ENCODE measurements at regions not wholly inside any gene's neighbourhood (a gene's known extent, or its start where the extent isn't known, plus 50 kb on each side); places are given as distances from the start of the nearest gene placed in this dataset.

DNA sequence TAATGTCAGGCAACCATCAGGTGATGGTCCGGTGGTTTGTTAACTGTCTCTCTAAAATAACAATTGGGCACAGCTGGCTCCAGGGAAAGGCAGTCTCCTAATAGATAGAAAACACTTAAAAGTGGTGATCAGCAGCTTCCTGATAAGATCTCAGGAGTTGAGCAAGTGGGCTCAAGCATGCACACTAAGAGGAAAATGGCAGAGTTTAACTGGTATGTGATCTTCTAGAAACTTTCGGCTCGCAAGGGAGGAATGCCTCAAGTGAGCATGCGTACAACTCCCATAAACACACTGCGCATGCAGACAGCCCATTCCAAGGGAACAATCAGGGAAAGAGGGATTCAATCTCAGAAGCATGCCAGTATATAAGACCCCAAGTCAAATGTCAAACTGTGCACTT is 52.2 kb upstream of the VTCN1 start:
- Histone ChIP-seq H3K79me1 (ENCODE audit: low read depth in 1 of 2, low read length in 2 of 2) (no peaks in the 10 kb centered on the region), H3K4me2 (ENCODE audit: low read depth, low read length) (no peak overlapping the region), H2BK5ac (ENCODE audit: low read depth, low read length, poor library complexity, severe bottlenecking) (no peak overlapping the region), H3K27ac (ENCODE audit: insufficient read depth, low read length) (no peak overlapping the region), H4K20me1 (ENCODE audit: insufficient read depth, low read length) (no peaks in the 10 kb centered on the region), H2AFZ (replicated peaks; ENCODE audit: low read length, poor library complexity) (no peak overlapping the region), H3K9me3 (ENCODE audit: control insufficient read depth, insufficient read depth, low read length) (no peaks in the 10 kb centered on the region), H3K9me1 (ENCODE audit: insufficient read depth, low read length) (no peaks in the 10 kb centered on the region), H4K8ac (ENCODE audit: low read depth in 2 of 2, low read length in 2 of 2) (no peak overlapping the region), H2AK9ac (replicated peaks; ENCODE audit: low read depth, low read length, poor library complexity) (no peak overlapping the region), H3K4me3 (ENCODE audit: insufficient read depth, low read depth, low read length) (no peak overlapping the region), H3K18ac (ENCODE audit: low read depth, low read length) (no peak overlapping the region), H3K4me1 (ENCODE audit: control insufficient read depth, insufficient read depth, low read length) (no peaks in the 10 kb centered on the region), H4K5ac (ENCODE audit: low read depth, low read length) (no peak overlapping the region), H3K56ac (ENCODE audit: extremely low read depth, insufficient read depth, low read length) (no peak overlapping the region), H2BK120ac (ENCODE audit: low read depth, low read length) (no peak overlapping the region), H3K4ac (ENCODE audit: low read depth, low read length) (no peak overlapping the region), H4K91ac (ENCODE audit: insufficient read depth, low read depth, low read length) (no peak overlapping the region), H2BK15ac (ENCODE audit: low read depth, low read length) (no peak overlapping the region), H3K36me3 (ENCODE audit: control insufficient read depth, insufficient read depth, low read length) (no peaks in the 10 kb centered on the region), H2AK5ac (ENCODE audit: low read depth, low read length) (no peak overlapping the region), H3K9ac (ENCODE audit: low read depth, low read length) (no peak overlapping the region), H3K27me3 (ENCODE audit: control insufficient read depth, insufficient read depth, low read length) (peaks cover 6% of the 10 kb centered on the region), H2BK20ac (ENCODE audit: low read depth, low read length) (no peak overlapping the region), H3K23ac (ENCODE audit: low read depth, low read length) (no peak overlapping the region), H3K14ac (replicated peaks; ENCODE audit: low read depth, low read length) (no peak overlapping the region)
- POLR2A ChIA-PET (ENCODE audit: unreplicated experiment) = no interaction called here
- no peak for DNase-seq
- no TSS peak for BruUV-seq (replicated peaks)
- dilution Hi-C loops (cut with HindIII; ENCODE audit: low sequenced_read_pairs, unreplicated experiment) (no loop called here), intact Hi-C loops (cut with micrococcal nuclease) (no loop called here), in situ Hi-C loops (cut with MboI; ENCODE audit: low sequenced_read_pairs) (no loop called here)
- TF ChIP-seq MAZ (IDR thresholded peaks at IDR 0.05; ENCODE audit: borderline replicate concordance, low read depth, low read length) (no peak), MAFK (IDR thresholded peaks at IDR 0.05; ENCODE audit: low read depth, low read length) (no peak), NFE2L2 (IDR thresholded peaks at IDR 0.05; ENCODE audit: low read depth, low read length) (no peak), FOS (IDR thresholded peaks at IDR 0.05; ENCODE audit: low read depth, low read length) (no peak), RAD21 (IDR thresholded peaks at IDR 0.05; ENCODE audit: low read length) (no peak), CEBPB (IDR thresholded peaks at IDR 0.05; ENCODE audit: low read depth, low read length) (no peak), SMC3 (IDR thresholded peaks at IDR 0.05; ENCODE audit: low read depth, low read length) (no peak)
- TF ChIP-seq, protein P1, sequence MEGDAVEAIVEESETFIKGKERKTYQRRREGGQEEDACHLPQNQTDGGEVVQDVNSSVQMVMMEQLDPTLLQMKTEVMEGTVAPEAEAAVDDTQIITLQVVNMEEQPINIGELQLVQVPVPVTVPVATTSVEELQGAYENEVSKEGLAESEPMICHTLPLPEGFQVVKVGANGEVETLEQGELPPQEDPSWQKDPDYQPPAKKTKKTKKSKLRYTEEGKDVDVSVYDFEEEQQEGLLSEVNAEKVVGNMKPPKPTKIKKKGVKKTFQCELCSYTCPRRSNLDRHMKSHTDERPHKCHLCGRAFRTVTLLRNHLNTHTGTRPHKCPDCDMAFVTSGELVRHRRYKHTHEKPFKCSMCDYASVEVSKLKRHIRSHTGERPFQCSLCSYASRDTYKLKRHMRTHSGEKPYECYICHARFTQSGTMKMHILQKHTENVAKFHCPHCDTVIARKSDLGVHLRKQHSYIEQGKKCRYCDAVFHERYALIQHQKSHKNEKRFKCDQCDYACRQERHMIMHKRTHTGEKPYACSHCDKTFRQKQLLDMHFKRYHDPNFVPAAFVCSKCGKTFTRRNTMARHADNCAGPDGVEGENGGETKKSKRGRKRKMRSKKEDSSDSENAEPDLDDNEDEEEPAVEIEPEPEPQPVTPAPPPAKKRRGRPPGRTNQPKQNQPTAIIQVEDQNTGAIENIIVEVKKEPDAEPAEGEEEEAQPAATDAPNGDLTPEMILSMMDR (conservative IDR thresholded peaks at IDR 0.05; ENCODE audit: low read depth, low read length) = no peak
- TF ChIP-seq, protein P2, sequence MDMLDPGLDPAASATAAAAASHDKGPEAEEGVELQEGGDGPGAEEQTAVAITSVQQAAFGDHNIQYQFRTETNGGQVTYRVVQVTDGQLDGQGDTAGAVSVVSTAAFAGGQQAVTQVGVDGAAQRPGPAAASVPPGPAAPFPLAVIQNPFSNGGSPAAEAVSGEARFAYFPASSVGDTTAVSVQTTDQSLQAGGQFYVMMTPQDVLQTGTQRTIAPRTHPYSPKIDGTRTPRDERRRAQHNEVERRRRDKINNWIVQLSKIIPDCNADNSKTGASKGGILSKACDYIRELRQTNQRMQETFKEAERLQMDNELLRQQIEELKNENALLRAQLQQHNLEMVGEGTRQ (IDR thresholded peaks at IDR 0.05; ENCODE audit: low read depth, low read length) = no peak
- CTCF ChIA-PET = interaction anchor here (0.6 kb wide), 1 partner anchor 100 kb away, joined by 3 read pairs; no protein-coding TSS in a partner anchor
- WGBS, 2 experiments (ENCODE audit: extremely low coverage in 2 of 2, insufficient read length in 1 of 2) = 80% methylated on average over 2 of the region's 5 CpGs; no CpG with 5 or more reads in 1 of the 2 experiments
- ATAC-seq (ENCODE audit: low read depth) = no peak

All from IMR-90 (cell line).